Gastroesophageal sphincter (tissue), 4 donors: ENCODE measurements at regions not wholly inside any gene's neighbourhood (a gene's known extent, or its start where the extent isn't known, plus 50 kb on each side); places are given as distances from the start of the nearest gene placed in this dataset.

Experiments used
- ATAC-seq: fragments of 150-250 bp; one replicate; pipeline ENCODE4 v1.9.1; 2016; ENCODE audit warnings: mild to moderate bottlenecking, moderate library complexity
- H3K27ac ChIP-seq, 4 donors: fragments of 200-600 bp; sonication (generic) in 3 of 4; 1 replicate in 3 of 4; 2 replicates in 1 of 4; pipeline ENCODE4 v1.5.1; 2016 to 2019
- H3K27me3 ChIP-seq: fragments of 200-600 bp; sonication (generic); one replicate; pipeline ENCODE4 v1.5.1; 2019
- H3K36me3 ChIP-seq, 2 donors: fragments of 200-600 bp; sonication (generic); one replicate each; pipeline ENCODE4 v1.5.1; 2019; ENCODE audit warnings: control low read depth in 1 of 2
- H3K4me1 ChIP-seq, 3 donors: fragments of 200-600 bp; sonication (generic); 1 replicate in 2 of 3; 2 replicates in 1 of 3; pipeline ENCODE4 v1.5.1; 2016 to 2019; ENCODE audit warnings: control low read depth in 2 of 3
- H3K4me3 ChIP-seq, 2 donors: fragments of 200-600 bp; sonication (generic); one replicate each; pipeline ENCODE4 v1.5.1; 2019; ENCODE audit warnings: mild to moderate bottlenecking in 1 of 2, moderate library complexity in 1 of 2
- H3K9me3 ChIP-seq, 3 donors: fragments of 200-600 bp; sonication (generic); one replicate each; pipeline ENCODE4 v1.5.1; 2017 to 2019; ENCODE audit warnings: control low read depth in 2 of 3
- CTCF ChIP-seq, 4 experiments: fragments of 200-600 bp in 2 of 4; fragments of 450-650 bp in 2 of 4; sonication (generic) in 1 of 4; IDR thresholded peaks; one replicate each; pipeline ENCODE4 v1.5.1; 2017 to 2019; ENCODE audit warnings: antibody characterized with exemption in 4 of 4, mild to moderate bottlenecking in 2 of 4, moderate library complexity in 2 of 4
- EP300 ChIP-seq: sonication (generic); formaldehyde crosslinking; IDR thresholded peaks from one replicate; pipeline ENCODE4 v1.6.1; 2017; ENCODE audit warnings: antibody characterized with exemption, mild to moderate bottlenecking
- POLR2A ChIP-seq, 2 donors: fragments of 450-650 bp; IDR thresholded peaks; one replicate each; pipeline ENCODE4 v1.6.1; 2017; ENCODE audit warnings: antibody characterized with exemption in 2 of 2, mild to moderate bottlenecking in 2 of 2, moderate library complexity in 1 of 2
- POLR2AphosphoS5 ChIP-seq: sonication (generic); formaldehyde crosslinking; IDR thresholded peaks from one replicate; pipeline ENCODE4 v1.6.1; 2017; ENCODE audit warnings: antibody characterized with exemption
- WGBS, 2 donors: methylation state at CpG; one replicate each; pipeline ENCODE4 v1.1.5; 2018; ENCODE audit warnings: low coverage in 1 of 2; 5-methylcytosine and 5-hydroxymethylcytosine counted together

GRCh38 chr6:55696501-55696900 is 117.5 kb upstream of the HMGCLL1 start:
- Histone ChIP-seq H3K9me3 (no peaks in the 10 kb centered on the region), H3K27ac (no peak overlapping the region), H3K27me3 (no peaks in the 10 kb centered on the region), H3K4me1 (no peaks in the 10 kb centered on the region), H3K4me3 (no peak overlapping the region), H3K36me3 (no peaks in the 10 kb centered on the region)
- 90 to 97% methylated on average over 2 of the region's 2 CpGs for WGBS, 2 donors
- no peak for TF ChIP-seq POLR2AphosphoS5
- TF ChIP-seq CTCF (IDR thresholded peaks at IDR 0.05), result no peak
- ATAC-seq, result no peak

GRCh38 chr6:55696041-55696440 is 117.0 kb upstream of the HMGCLL1 start:
- ATAC-seq, result no peak
- Histone ChIP-seq H3K4me3 (no peak overlapping the region), H3K9me3 (no peaks in the 10 kb centered on the region), H3K4me1 (no peaks in the 10 kb centered on the region), H3K27me3 (no peaks in the 10 kb centered on the region), H3K36me3 (no peaks in the 10 kb centered on the region), H3K27ac (no peak overlapping the region)
- WGBS, 2 donors, result 62 to 72% methylated on average over 2 of the region's 2 CpGs
- TF ChIP-seq POLR2AphosphoS5 (no peak), CTCF (IDR thresholded peaks at IDR 0.05) (no peak), EP300 (no peak), POLR2A (IDR thresholded peaks at IDR 0.05) (no peak)

- H3K4me1 ChIP-seq, result no peaks in the 10 kb centered on the region
- H3K27ac ChIP-seq, result no peak overlapping the region
- no peaks in the 10 kb centered on the region for H3K36me3 ChIP-seq
- no peaks in the 10 kb centered on the region for H3K27me3 ChIP-seq
- no peak for ATAC-seq
- TF ChIP-seq POLR2AphosphoS5 (no peak), EP300 (no peak), POLR2A (IDR thresholded peaks at IDR 0.05) (no peak), CTCF (IDR thresholded peaks at IDR 0.05) (no peak)
- no peaks in the 10 kb centered on the region for H3K9me3 ChIP-seq
- H3K4me3 ChIP-seq, result no peak overlapping the region
Observed at GRCh38 chr6:55694759-55695158, 115.8 kb upstream of the HMGCLL1 start.

- no peak for ATAC-seq
- no peak for TF ChIP-seq POLR2A (IDR thresholded peaks at IDR 0.05)
- TF ChIP-seq POLR2AphosphoS5, result no peak
- no peak for TF ChIP-seq EP300
- TF ChIP-seq CTCF (IDR thresholded peaks at IDR 0.05), result no peak
- WGBS, 2 donors, result 38 to 42% methylated on average over 2 of the region's 2 CpGs
Observed at GRCh38 chr6:55694148-55694547, 115.2 kb upstream of the HMGCLL1 start.

GRCh38 chr6:55679503-55679902 is 100.5 kb upstream of the HMGCLL1 start:
- H3K4me1 ChIP-seq, result no peaks in the 10 kb centered on the region
- TF ChIP-seq POLR2A (IDR thresholded peaks at IDR 0.05) (no peak), CTCF (IDR thresholded peaks at IDR 0.05) (no peak), EP300 (no peak), POLR2AphosphoS5 (no peak)
- no peak for ATAC-seq
- no peak overlapping the region for H3K4me3 ChIP-seq
- H3K36me3 ChIP-seq, result no peaks in the 10 kb centered on the region
- no peaks in the 10 kb centered on the region for H3K27me3 ChIP-seq
- H3K9me3 ChIP-seq, result peaks cover 0 to 2% (median 0%) of the 10 kb centered on the region in 3 donors
- WGBS, 2 donors, result 69 to 78% methylated on average over 3 of the region's 3 CpGs
- H3K27ac ChIP-seq, result no peak overlapping the region

More at GRCh38 chr6:55694148-55694547, 115.2 kb upstream of the HMGCLL1 start:
- no peak overlapping the region for H3K27ac ChIP-seq
- no peak overlapping the region for H3K4me3 ChIP-seq
- H3K27me3 ChIP-seq, result no peaks in the 10 kb centered on the region
- H3K4me1 ChIP-seq, result no peaks in the 10 kb centered on the region
- H3K36me3 ChIP-seq, result no peaks in the 10 kb centered on the region
- H3K9me3 ChIP-seq, result no peaks in the 10 kb centered on the region
